AG20443 (cell line): ENCODE measurements at regions not wholly inside any gene's neighbourhood (a gene's known extent, or its start where the extent isn't known, plus 50 kb on each side); places are given as distances from the start of the nearest gene placed in this dataset.

Source experiments
- DNase-seq: peaks from one replicate; pipeline ENCODE4 v3.0.0; 2012; ENCODE audit warnings: low spot score, mixed read lengths

DNA sequence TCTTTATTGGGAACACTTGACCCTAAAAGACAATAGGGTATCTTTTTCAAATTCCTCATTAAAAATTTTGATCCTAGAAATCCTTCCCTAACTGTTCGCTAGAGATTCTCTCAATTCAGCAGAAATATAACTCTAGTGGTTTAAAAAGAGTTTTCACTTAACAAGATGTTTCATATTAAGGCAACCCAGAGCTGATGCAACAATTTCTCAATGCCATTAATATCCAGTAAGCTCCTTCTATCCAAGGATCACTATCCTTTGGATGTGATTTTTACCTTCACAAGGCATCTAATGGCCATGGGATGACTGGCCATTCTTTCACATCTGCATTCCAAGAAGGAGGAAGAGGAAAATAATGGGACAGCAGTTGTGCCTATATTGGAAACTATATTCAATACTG is 183.4 kb downstream of the ANKRD50 start:
- DNase-seq = no peak

DNA sequence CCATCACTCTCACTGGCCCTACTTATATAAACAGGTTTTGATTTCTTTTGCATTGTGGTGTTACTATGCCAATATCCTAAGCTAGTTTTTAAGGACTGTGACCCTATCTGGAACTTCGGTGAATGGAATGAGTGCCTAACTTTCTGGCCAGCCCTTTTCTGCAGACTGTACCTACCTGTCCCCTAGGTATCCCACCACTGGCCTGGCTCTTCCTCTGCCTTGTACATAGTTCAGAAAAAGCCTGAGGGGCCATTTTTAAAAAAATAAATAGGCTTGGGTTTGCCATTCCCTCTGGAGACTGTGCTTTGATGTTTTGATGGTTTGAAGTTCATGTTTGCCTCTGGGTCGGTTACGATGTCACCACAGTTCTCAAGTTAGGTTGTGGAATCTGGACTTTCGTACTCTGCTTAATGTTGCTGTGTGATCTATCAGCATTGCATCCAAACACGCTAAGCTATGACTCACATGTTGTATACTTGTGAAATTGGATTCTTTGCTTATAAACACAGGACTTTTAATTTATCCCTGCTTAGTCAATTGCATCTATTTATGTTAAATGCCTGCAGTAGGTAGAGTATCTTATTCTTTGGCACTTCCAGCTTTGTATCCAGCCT is 182.0 kb downstream of the ANKRD50 start:
- no peak for DNase-seq

DNA sequence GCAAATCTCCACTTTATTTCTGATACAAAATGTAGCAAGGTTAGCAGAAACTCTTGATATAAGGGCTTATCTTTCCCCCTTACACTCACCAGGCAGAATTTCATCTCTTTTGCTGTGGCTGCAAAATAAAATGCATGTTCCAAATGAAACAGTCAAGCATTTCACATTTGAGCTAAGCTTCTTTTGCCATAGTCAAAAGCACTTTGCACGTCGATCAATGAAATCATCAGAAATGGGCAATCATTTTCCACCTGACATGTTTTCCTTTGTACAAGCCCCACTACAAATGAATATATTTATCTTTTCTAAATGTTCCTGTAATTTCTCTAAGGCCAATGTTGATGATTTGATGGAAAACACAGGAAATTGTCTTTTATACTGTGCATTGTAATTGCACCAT is 178.4 kb downstream of the ANKRD50 start:
- DNase-seq = no peak

DNA sequence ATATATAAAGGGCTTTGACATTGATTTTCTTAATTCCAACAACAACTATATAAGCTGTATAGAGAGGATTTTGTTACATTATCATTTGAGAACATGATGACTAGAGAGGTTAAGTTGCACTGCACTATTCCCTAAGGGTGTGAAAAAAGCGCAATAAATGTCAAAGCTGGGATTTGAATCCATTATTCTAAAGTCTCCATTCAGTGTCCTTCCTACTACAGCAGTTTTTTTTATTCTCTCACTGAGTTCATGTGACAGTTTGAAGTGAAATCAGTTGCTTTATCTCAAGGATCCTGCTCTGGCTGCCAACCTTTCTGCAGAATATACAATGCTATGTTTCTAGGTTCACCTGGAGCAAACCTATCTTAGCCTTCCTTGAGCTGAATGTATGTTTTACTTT is 177.5 kb downstream of the ANKRD50 start:
- no peak for DNase-seq

DNA sequence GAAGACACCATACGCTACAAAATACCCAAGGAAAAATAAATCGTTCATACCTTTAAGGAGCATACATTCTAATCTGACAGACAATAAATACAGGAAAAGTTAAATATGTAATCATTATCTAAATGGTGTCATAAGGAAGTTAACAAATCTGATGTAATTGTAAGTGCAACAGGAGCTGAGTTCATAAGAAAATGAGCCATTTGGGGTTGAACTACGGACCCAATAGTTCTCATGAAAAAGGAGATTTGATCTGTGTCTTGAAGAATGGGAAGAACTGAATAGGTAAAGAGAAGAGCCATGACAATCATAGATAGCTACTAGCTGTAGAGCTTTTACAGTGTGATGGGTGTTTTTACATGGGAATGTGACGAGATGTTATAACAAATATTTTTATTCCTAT is 175.6 kb downstream of the ANKRD50 start:
- DNase-seq = no peak

DNA sequence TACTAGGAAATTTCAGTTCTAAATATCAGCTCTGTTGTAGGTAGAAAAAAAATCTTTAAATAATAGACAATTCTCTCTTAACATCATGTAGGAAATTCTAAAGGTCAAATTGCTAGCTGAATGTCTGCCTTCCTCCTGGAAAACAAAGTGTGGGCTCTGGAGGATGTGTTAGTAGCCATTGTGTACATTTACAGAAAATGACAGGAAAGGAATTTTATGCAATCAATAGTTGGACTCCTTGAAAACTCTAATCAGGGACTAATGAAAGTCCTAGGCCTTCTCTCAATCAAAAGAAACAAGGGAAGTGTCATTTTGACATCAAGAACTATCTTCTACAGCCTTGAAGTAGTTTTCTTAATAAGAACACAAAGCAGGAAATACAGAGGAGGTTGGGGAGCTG is 174.6 kb downstream of the ANKRD50 start:
- DNase-seq = no peak

- DNase-seq = no peak
These were observed 172.5 kb downstream of the ANKRD50 start for GRCh38 chr4:124540014-124540413.

DNA sequence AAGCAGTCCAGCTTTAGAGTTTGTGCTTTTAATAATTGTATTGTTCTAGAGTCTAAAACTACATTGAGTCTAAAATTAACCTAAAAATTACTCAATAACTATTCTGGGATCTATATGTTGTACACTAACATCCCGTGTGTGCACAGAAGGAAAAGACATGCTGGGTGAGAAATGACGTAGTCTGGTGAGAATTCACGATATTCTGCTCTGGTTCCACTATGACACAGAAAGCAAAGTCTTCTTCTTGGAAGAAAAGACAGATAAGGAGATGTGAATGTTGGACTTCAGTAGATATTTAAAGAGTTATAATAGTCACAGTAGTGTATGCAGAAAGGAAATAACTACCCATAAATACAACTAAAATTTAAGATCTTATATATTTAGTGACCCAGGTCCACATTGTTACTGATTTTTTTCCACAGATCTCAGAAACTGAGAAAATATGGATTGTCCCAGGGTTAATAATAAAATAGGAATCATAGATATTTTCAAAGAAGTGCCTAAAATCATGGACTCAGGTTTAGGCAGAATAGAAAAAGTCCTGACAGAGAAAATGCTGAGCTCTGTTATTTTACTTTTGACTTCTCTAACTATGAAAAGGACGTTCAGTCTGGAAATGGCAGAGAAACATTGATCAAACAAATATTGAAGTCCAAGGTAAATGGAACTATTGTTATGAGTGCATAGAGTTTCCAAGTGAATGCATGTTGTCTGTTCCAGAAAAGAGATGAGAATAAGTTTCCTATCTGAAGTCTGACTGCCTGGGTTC is 170.7 kb downstream of the ANKRD50 start:
- DNase-seq = no peak

GRCh38 chr4:124555959-124556358 is 156.6 kb downstream of the ANKRD50 start:
- DNase-seq = no peak

GRCh38 chr4:124564121-124564520 is 148.4 kb downstream of the ANKRD50 start:
- DNase-seq = no peak

GRCh38 chr4:124565371-124565770 is 147.2 kb downstream of the ANKRD50 start:
- no peak for DNase-seq

- no peak for DNase-seq
These were observed 146.5 kb downstream of the ANKRD50 start for GRCh38 chr4:124566030-124566429.

- DNase-seq = no peak
These were observed 139.5 kb downstream of the ANKRD50 start for GRCh38 chr4:124573056-124573455.

GRCh38 chr4:124579896-124580295 is 132.6 kb downstream of the ANKRD50 start:
- DNase-seq = no peak

DNA sequence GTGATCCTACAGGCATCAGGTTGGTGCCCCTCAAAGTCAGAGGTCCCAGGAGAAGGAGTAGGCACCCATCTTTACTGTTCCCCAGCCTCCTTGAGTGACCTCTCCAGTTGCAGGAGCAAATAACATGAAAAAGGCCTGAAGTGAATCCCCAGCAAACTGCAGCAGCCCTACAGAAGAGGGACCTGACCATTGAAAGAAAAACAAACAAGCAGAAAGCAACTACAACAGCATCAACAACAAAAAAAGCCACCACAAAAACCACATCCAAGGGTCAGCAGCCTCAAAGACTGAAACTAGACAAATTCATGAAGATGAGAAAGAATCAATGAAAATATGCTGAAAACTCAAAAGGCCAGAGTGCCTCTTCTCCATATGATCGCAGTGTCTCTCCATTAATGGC is 128.7 kb downstream of the ANKRD50 start:
- no peak for DNase-seq

DNA sequence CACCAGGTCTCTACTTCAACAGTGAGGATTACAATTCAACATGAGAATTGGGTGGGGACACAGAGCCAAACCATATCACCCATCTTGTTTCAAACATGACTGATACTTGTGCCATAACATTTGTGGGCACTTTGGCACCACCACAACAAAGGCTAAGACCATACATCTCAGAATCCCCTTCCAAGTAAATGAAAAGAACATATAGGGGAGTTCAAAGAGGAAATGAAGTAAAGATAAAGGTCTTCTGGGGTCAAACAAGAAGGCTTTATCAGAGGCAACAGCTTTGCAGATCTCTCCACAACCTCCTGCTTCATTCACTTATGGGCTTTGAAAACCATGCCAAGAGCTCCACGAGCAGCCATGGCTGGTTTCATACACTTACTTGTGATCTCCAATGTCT is 122.7 kb downstream of the ANKRD50 start:
- DNase-seq = no peak

- no peak for DNase-seq
These were observed 122.1 kb downstream of the ANKRD50 start for GRCh38 chr4:124590480-124590879.

GRCh38 chr4:124591637-124592036 is 120.9 kb downstream of the ANKRD50 start:
- no peak for DNase-seq

DNA sequence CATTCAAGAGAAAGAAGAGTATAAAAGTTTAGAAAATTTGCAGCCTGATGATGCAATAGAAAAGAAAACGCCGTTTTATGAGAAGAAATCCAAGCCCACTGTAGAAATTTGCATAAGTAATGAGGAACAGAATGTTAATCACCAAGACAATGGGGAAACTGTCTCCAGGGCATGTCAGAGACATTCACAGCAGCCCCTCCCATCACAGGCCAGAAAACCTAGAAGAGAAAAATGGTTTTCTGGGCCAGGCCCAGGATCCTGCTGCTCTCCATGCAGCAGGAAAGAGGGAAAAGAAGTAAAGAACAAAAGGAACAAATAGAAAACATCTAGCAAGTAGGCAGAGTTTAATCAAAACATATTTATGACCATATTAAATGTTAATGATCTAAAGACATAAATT is 119.0 kb downstream of the ANKRD50 start:
- no peak for DNase-seq

DNA sequence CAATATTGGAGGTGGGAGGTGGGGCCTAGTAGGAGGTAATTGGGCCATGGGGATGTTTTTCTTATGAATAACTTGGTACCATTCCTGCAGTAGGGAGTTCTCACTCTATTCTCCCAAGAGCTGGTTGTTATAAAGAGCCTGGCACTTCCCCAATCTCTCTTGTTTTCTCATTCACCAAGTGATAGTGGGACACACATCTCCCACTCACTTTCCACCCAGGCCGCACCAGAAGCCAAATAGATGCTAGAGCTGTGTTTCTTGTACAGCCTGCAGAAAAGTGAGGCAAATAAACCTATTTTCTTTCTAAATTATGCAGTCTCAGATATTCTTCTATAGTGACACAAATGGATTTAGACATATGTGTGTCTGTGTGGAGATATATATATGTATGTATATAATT is 117.6 kb downstream of the ANKRD50 start:
- no peak for DNase-seq

DNA sequence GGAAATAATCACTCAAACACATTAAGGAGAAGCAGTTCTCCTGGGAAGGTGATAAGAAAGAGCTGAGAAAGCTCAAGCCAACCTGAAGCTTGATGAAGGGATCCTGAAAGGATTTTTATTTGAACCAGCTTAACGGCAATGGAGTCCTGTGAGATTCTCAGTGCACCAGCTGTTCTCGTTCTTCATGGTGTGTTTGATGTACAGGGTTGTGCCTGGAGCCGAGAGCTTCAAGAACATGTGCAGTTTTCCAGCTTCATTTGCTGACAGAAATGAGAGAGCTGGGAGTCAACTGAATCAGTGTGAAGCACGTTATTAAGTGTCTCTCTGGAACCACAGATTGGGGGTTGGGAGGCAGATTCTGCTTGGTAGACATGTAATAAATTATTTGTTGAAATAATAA is 115.7 kb downstream of the ANKRD50 start:
- no peak for DNase-seq

- no peak for DNase-seq
These were observed 102.3 kb downstream of the ANKRD50 start for GRCh38 chr4:124610211-124610610.
